GM10266 (cell line): ENCODE measurements at regions not wholly inside any gene's neighbourhood (a gene's known extent, or its start where the extent isn't known, plus 50 kb on each side); places are given as distances from the start of the nearest gene placed in this dataset.
"Not testable (repeated sequence)": the region's sequence is repeated elsewhere in the genome, so short reads cannot be mapped to it uniquely, and the experiment has no call there.

Experiments
- DNase-seq: peaks from one replicate; pipeline ENCODE4 v3.0.0; 2012; ENCODE audit errors: extremely low spot score
- CTCF ChIP-seq: IDR thresholded peaks from 2 replicates; pipeline ENCODE4 v1.5.1; 2012; ENCODE audit warnings: mild to moderate bottlenecking, low read depth; ENCODE audit not compliant: control insufficient read depth, insufficient read depth; ENCODE audit errors: missing control alignments

DNA sequence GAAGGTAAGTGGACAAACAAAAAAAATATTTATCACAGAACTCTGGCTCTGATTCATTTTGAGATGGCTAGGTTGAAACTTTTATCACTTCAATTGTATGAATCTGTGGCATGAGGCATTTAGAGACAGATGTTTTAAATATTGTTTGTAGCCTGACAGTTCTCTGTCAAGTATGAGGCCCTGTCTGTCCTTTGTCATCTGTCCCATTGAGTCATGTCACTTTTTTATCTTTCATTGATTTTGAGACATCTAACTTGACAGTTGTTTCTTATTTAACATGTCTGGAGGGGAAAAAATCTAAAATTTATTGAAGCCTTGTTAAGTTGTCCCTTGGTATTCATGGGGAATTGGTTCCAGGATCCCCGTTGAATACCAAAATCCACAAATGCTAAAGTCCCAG is 829.5 kb downstream of the FSCB start:
- TF ChIP-seq CTCF, result no peak
- no peak for DNase-seq

GRCh38 chr14:43674273-43674672 is 832.8 kb downstream of the FSCB start:
- no peak for TF ChIP-seq CTCF
- no peak for DNase-seq

DNA sequence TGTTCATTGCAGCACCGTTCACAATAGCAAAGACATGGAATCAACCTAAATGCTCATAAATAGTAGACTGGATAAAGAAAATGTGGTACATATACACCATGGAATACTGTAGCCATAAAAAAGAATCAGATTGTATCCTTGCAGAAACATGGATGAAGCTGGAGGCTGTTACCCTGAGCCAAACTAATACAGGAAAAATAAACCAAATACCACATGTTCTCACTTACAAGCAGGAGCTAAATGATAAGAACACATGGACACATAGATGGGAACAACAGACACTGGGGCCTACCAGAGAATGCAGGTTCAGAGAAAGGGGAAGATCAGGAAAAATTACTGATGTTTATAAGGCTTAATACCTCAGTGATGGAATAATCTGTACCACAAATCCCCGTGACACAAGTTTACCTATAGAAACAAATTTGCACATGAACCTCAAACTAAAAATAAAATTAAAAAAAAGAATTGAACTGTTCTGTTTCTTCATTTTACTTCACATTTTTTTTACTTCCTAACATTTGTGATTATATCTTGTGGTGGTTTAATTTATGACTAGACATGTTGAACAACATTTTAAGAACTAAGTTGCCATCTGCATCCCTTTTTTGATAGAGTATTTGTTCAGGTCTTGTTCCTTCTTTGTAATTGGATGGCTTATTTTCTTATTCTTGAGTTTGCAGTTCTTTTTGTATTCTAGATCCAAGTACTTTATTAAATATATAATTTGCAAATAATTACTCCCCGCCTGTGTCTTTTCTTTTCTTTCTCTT is 835.2 kb downstream of the FSCB start:
- no peak for DNase-seq
- TF ChIP-seq CTCF, result no peak

GRCh38 chr14:43669355-43669754 is 837.7 kb downstream of the FSCB start:
- TF ChIP-seq CTCF, result no peak
- no peak for DNase-seq

DNA sequence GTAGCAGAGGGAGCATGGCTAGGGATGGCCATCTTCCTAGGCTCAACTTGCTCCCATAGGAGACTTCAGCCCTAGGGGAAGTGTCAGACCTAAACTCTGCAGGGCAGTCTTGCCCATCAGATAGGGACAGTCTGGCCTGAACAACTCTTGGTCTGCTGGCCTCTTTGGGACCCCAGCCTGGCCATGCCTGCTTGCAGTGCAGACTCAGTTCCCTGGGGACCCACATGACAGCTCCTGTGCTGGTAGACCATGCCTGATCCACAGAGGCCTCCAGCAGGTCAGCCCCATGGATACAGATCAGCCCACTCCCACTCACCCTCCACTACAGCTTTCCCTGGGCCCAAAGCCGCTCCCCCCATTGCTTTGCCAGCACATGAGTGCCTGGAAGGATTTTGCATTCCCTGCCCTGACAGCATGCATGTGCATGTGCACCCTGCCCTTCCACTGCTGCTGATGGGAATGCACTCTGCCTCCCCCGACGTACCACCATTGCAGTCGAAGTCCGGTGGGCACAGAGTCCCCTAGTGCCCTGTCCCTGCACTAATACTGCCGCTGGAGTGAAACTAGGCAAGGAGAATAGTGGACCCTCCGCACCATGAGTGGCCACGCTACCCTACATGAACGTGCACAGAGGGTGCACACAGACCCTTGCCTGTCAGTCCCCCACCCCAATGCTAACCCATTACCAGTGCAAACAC is 841.4 kb downstream of the FSCB start:
- no peak for TF ChIP-seq CTCF

GRCh38 chr14:43655194-43655593 is 851.9 kb downstream of the FSCB start:
- DNase-seq, result not testable (repeated sequence)

More for the DNA sequence above, 841.4 kb downstream of the FSCB start:
- no peak for DNase-seq

- no peak for DNase-seq
- TF ChIP-seq CTCF, result no peak
Measured at GRCh38 chr14:43651896-43652295, 855.2 kb downstream of the FSCB start.
